ENCODE measurements at regions not wholly inside any gene's neighbourhood (a gene's known extent, or its start where the extent isn't known, plus 50 kb on each side); places are given as distances from the start of the nearest gene placed in this dataset.

DNA sequence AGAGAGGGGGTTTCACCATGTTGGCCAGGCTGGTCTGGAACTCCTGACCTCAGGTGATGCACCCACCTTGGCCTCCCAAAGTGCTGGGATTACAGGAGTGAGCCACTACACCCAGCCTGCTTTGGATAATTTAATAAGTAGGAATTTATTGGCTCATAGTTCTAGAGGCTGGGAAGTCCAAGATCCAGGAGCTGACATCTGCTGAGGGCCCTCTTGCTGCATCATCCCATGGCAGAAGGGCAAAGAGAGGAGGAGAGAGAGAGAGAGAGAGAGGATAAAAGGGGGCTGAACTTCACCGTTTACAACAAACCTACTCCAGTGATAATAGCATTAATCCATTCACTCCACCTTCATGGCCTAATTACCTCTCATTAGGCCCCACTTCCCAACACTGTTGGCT, 62.0 kb upstream of the HES1 start:
- TF ChIP-seq CTCF (IDR thresholded peaks at IDR 0.05), result no peak
- no peak for TF ChIP-seq POLR2A (IDR thresholded peaks at IDR 0.05)
- no peak for TF ChIP-seq POLR2AphosphoS5 (IDR thresholded peaks at IDR 0.05; ENCODE audit: insufficient read depth in 1 of 2, low read depth in 1 of 2)
